ENCODE measurements at regions not wholly inside any gene's neighbourhood (a gene's known extent, or its start where the extent isn't known, plus 50 kb on each side); places are given as distances from the start of the nearest gene placed in this dataset.

- intact Hi-C loops (cut with DNase I; ENCODE audit: low total_unique reads): no loop called here
- DNase-seq (ENCODE audit: low spot score in 2 of 2): no peak
- 63 to 71% methylated on average over 1 of the region's 1 CpG for WGBS, 2 donors
- no peak for TF ChIP-seq CTCF (IDR thresholded peaks at IDR 0.05)
- TF ChIP-seq POLR2A (IDR thresholded peaks at IDR 0.05): no peak
- H3K4me3 ChIP-seq (ENCODE audit: low read depth, poor library complexity, severe bottlenecking): no peak overlapping the region
These were observed 483.7 kb downstream of the ELAVL2 start for GRCh38 chr9:23342291-23342690.

GRCh38 chr9:23343226-23343625 is 482.8 kb downstream of the ELAVL2 start:
- DNase-seq (ENCODE audit: low spot score in 2 of 2): no peak
- intact Hi-C loops (cut with DNase I; ENCODE audit: low total_unique reads): no loop called here
- TF ChIP-seq POLR2A (IDR thresholded peaks at IDR 0.05) (no peak), CTCF (IDR thresholded peaks at IDR 0.05) (no peak)
- WGBS, 2 donors: 76 to 82% methylated on average over 1 of the region's 1 CpG
- H3K4me3 ChIP-seq (ENCODE audit: low read depth, poor library complexity, severe bottlenecking): no peak overlapping the region

- TF ChIP-seq POLR2A (IDR thresholded peaks at IDR 0.05) (no peak), CTCF (IDR thresholded peaks at IDR 0.05) (no peak)
- 76 to 88% methylated on average over 1 of the region's 1 CpG for WGBS, 2 donors
- no peak overlapping the region for H3K4me3 ChIP-seq (ENCODE audit: low read depth, poor library complexity, severe bottlenecking)
- intact Hi-C loops (cut with DNase I; ENCODE audit: low total_unique reads): no loop called here
- no peak for DNase-seq (ENCODE audit: low spot score in 2 of 2)
These were observed 464.9 kb downstream of the ELAVL2 start for GRCh38 chr9:23361096-23361495.

- intact Hi-C loops (cut with DNase I; ENCODE audit: low total_unique reads): no loop called here
- WGBS, 2 donors: 29 to 35% methylated on average over 1 of the region's 1 CpG
These were observed 453.3 kb downstream of the ELAVL2 start for GRCh38 chr9:23372703-23373102.

GRCh38 chr9:23375511-23375910 is 450.5 kb downstream of the ELAVL2 start:
- intact Hi-C loops (cut with DNase I; ENCODE audit: low total_unique reads): no loop called here
- DNase-seq (ENCODE audit: low spot score in 2 of 2): no peak
- no peak for TF ChIP-seq CTCF (IDR thresholded peaks at IDR 0.05)
- TF ChIP-seq POLR2A (IDR thresholded peaks at IDR 0.05): no peak
- H3K4me3 ChIP-seq (ENCODE audit: low read depth, poor library complexity, severe bottlenecking): no peak overlapping the region
- 29 to 72% methylated on average over 2 of the region's 2 CpGs for WGBS, 2 donors

More at GRCh38 chr9:23372703-23373102, 453.3 kb downstream of the ELAVL2 start:
- TF ChIP-seq CTCF (IDR thresholded peaks at IDR 0.05) (no peak), POLR2A (IDR thresholded peaks at IDR 0.05) (no peak)
- H3K4me3 ChIP-seq (ENCODE audit: low read depth, poor library complexity, severe bottlenecking): no peak overlapping the region
- no peak for DNase-seq (ENCODE audit: low spot score in 2 of 2)

- intact Hi-C loops (cut with DNase I; ENCODE audit: low total_unique reads): no loop called here
- TF ChIP-seq CTCF (IDR thresholded peaks at IDR 0.05) (no peak), POLR2A (IDR thresholded peaks at IDR 0.05) (no peak)
- no peak overlapping the region for H3K4me3 ChIP-seq (ENCODE audit: low read depth, poor library complexity, severe bottlenecking)
- DNase-seq (ENCODE audit: low spot score in 2 of 2): peak in 1 of 2 donors; percentile 77
- 61 to 70% methylated on average over 4 of the region's 4 CpGs for WGBS, 2 donors
These were observed 446.2 kb downstream of the ELAVL2 start for GRCh38 chr9:23379842-23380241.

Measured in lower leg skin (tissue), 4 donors.